ENCODE measurements at regions not wholly inside any gene's neighbourhood (a gene's known extent, or its start where the extent isn't known, plus 50 kb on each side); places are given as distances from the start of the nearest gene placed in this dataset.

DNA sequence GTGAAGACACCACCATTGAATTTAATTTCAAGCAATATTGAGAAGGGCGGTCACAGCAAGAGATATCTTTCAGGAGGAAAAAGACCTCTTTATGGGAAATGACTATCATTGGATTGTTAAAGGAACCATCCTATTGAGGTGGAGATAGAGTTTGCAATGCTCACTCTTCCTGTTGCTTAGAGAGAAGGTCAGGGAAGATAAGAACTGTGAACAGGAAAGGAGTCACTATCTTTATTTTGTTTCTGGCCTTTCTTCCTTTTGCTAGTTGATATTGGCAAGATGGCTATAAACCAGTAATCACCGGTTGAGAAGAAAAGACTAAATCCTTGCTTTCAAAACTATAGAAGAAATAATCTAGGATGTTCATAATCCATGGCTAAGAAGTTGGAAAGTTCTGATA lies 112.1 kb upstream of the TMEM108 start:
- no peak for TF ChIP-seq CTCF (IDR thresholded peaks at IDR 0.05; ENCODE audit: low read depth, low read length, missing control alignments)
- Histone ChIP-seq H3K36me3 (replicated peaks) (no peaks in the 10 kb centered on the region), H3K27me3 (replicated peaks) (no peaks in the 10 kb centered on the region), H3K27ac (no peak overlapping the region), H3K4me3 (ENCODE audit: low read depth, low read length) (no peak overlapping the region)
- DNase-seq, result no peak
- in situ Hi-C loops (cut with HindIII; ENCODE audit: low pct_ligation_motif_present, low sequenced_read_pairs), result no loop called here

DNA sequence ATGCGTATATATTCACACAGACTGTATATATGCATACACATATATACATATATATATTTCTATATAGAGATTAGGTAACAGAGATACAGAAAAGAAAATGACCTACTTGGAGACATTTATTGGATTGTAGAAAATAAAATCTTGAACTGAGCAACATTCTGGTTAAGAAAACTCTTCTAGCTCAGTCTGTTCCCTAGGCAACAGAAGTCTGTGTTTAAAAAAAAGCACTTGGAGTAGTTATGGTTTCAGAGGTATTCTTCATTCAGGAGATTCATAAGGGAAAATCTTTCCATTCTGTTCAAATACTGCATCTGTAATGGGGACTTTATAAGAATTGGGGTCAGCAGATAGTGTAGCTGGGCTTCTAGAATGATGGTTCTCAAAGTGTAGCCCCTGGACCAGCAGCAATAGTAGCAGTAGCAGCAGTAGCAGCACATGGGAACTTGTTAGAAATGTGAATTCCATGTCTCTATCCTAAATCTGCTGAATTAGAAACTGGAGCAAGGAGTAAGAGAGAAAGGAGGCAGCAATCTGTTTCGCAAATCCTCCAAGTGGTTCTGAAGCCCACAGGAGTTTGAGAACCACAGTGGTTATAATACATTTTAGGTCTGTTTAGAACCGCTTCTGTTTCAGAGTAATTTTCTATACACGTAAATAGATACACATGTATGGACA lies 112.8 kb upstream of the TMEM108 start:
- in situ Hi-C loops (cut with HindIII; ENCODE audit: low pct_ligation_motif_present, low sequenced_read_pairs), result no loop called here
- no peak overlapping the region for H3K27ac ChIP-seq
- TF ChIP-seq CTCF (IDR thresholded peaks at IDR 0.05; ENCODE audit: low read depth, low read length, missing control alignments), result no peak
- no peaks in the 10 kb centered on the region for H3K36me3 ChIP-seq (replicated peaks)
- no peak overlapping the region for H3K4me3 ChIP-seq (ENCODE audit: low read depth, low read length)
- no peak for DNase-seq
- no peaks in the 10 kb centered on the region for H3K27me3 ChIP-seq (replicated peaks)

DNA sequence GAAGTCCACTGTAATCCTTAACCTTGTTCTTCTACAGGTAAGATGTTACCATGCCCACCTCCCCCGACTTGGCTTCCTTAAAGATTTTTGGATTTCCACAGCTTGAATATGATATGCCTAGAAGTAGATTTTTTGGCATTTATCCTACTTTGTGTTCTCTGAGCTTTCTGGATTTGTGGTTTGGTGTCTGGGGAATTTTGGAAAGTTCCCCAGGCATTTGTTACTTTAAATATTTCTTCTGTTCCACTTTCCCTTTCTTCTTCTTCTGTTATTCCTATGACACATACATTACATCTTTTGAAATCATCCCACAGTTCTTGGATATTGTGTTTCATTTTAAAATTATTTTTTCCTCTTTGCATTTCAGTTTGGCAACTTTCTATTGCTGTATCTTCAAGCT lies 122.1 kb upstream of the TMEM108 start:
- Histone ChIP-seq H3K4me3 (ENCODE audit: low read depth, low read length) (no peak overlapping the region), H3K27me3 (replicated peaks) (no peaks in the 10 kb centered on the region), H3K27ac (no peak overlapping the region), H3K36me3 (replicated peaks) (no peaks in the 10 kb centered on the region)
- DNase-seq, result peak; percentile 8
- in situ Hi-C loops (cut with HindIII; ENCODE audit: low pct_ligation_motif_present, low sequenced_read_pairs), result no loop called here
- no peak for TF ChIP-seq CTCF (IDR thresholded peaks at IDR 0.05; ENCODE audit: low read depth, low read length, missing control alignments)

GRCh38 chr3:132912416-132912753 lies 125.8 kb upstream of the TMEM108 start:
- in situ Hi-C loops (cut with HindIII; ENCODE audit: low pct_ligation_motif_present, low sequenced_read_pairs), result no loop called here
- no peak overlapping the region for H3K4me3 ChIP-seq (ENCODE audit: low read depth, low read length)
- H3K27ac ChIP-seq, result peak overlapping the region; percentile 35
- TF ChIP-seq CTCF (IDR thresholded peaks at IDR 0.05; ENCODE audit: low read depth, low read length, missing control alignments), result no peak
- no peak for DNase-seq
- H3K36me3 ChIP-seq (replicated peaks), result no peaks in the 10 kb centered on the region
- no peaks in the 10 kb centered on the region for H3K27me3 ChIP-seq (replicated peaks)

GRCh38 chr3:132911741-132912415 lies 126.3 kb upstream of the TMEM108 start:
- TF ChIP-seq CTCF (IDR thresholded peaks at IDR 0.05; ENCODE audit: low read depth, low read length, missing control alignments), result no peak
- Histone ChIP-seq H3K27me3 (replicated peaks) (no peaks in the 10 kb centered on the region), H3K36me3 (replicated peaks) (no peaks in the 10 kb centered on the region), H3K4me3 (ENCODE audit: low read depth, low read length) (no peak overlapping the region), H3K27ac (peak overlapping the region; percentile 35)
- in situ Hi-C loops (cut with HindIII; ENCODE audit: low pct_ligation_motif_present, low sequenced_read_pairs), result no loop called here
- peak; percentile 46 for DNase-seq

DNA sequence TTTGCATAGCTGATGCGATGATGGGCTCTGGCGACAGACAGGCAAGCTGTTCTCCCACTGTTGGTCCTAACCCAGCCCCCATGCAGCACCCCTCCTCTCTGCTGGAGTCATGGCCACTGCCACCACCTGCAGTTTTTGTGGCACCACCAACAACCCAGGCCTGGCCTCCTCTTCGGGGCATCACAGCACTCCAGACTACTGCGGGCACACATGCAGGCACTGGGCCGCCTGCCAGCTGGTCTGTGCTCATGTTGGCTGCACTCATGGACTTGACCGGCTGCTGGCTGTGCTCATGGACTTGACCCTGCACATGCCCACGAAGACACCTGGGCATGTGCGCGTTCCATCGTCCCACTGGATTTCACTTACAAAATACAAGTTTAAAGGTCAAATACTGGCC lies 130.9 kb upstream of the TMEM108 start:
- in situ Hi-C loops (cut with HindIII; ENCODE audit: low pct_ligation_motif_present, low sequenced_read_pairs), result no loop called here

More for the DNA sequence above, 130.9 kb upstream of the TMEM108 start:
- no peak for DNase-seq
- Histone ChIP-seq H3K36me3 (replicated peaks) (no peaks in the 10 kb centered on the region), H3K27me3 (replicated peaks) (no peaks in the 10 kb centered on the region), H3K27ac (no peak overlapping the region), H3K4me3 (ENCODE audit: low read depth, low read length) (no peak overlapping the region)
- no peak for TF ChIP-seq CTCF (IDR thresholded peaks at IDR 0.05; ENCODE audit: low read depth, low read length, missing control alignments)

All from brain microvascular endothelial cell (primary cell).